SH-SY5Y (cell line): ENCODE measurements at regions not wholly inside any gene's neighbourhood (a gene's known extent, or its start where the extent isn't known, plus 50 kb on each side); places are given as distances from the start of the nearest gene placed in this dataset.

ENCODE experiments used
- GATA2 ChIP-seq: IDR thresholded peaks from 2 replicates; pipeline ENCODE4 v1.6.1; 2011; ENCODE audit warnings: mild to moderate bottlenecking, low read depth, low read length
- GATA3 ChIP-seq: IDR thresholded peaks from 2 replicates; pipeline ENCODE4 v1.6.1; 2011; ENCODE audit warnings: low read depth, mild to moderate bottlenecking, low read length, moderate library complexity

DNA sequence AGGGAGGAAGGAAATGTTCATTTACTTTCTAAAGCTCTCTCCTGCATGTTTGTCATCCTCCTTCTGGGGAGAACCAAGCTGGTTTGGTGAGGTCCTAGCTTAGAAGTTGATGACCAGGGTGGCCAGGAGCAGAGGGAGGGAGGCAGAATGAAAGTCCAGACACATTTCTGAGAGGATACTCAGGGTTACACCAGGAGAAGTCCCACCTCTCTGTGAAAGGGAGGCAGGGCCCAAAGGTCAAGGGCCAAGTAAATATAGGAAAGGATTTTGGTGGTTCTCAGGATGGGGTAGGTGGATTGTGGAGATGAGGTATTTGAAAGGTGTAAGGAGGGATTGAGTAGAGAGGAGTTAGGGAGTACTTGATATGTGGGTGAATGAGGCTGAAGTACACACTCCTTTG, 58.0 kb upstream of the FBXO11 start:
- TF ChIP-seq GATA2 (no peak), GATA3 (no peak)

DNA sequence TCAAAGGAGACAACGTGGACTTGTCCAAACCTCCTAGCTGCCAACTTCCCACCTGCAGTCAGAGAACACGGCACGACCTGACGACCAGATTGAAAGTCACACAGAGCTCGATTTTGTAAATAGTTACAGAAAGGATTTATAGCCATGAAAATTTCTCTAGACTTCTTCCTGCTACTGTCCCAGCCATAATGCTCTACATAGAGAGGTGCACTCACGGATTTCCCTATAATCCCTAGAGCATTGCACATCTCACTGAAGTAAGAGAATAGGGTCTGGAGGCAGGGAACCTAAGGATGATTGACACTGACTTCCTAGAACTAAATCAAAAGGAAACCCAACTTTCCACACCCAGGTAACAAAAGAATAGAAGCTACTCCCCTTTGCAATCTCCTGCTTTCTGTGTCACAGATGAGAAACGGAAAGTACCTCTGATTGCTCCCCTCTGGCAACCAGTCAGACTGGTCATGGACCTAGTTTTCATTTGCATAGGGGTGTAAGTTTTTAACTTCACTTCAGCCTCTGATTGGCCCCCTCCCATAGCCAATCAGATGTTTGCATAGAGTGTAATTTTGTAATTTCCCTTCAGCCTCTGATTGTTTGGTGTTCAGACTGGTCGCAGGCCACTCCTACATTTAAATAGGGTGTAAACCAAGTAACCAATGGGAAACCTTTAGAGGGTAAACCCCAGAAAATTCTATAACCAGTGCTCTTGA, 58.6 kb upstream of the FBXO11 start:
- no peak for TF ChIP-seq GATA2
- no peak for TF ChIP-seq GATA3

DNA sequence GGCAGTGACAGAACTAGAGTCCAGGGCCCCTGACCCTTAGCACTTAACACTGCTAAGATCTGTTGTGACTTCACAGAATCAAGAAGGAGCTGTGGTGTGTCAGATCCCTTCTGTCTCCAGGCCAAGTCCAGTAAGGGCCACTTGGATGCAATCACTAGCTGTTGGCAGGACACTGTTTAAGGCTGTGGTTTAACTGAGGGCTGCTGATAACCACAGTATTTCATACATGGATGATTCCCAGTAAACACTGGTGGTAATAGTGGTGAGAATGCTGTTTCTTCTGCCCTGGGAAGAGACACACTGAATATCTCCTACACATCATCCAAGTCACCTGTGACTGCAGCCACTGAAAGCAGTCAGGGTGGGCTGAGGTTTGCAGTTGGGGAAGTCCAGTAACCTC, 77.7 kb upstream of the FBXO11 start:
- no peak for TF ChIP-seq GATA2
- no peak for TF ChIP-seq GATA3

DNA sequence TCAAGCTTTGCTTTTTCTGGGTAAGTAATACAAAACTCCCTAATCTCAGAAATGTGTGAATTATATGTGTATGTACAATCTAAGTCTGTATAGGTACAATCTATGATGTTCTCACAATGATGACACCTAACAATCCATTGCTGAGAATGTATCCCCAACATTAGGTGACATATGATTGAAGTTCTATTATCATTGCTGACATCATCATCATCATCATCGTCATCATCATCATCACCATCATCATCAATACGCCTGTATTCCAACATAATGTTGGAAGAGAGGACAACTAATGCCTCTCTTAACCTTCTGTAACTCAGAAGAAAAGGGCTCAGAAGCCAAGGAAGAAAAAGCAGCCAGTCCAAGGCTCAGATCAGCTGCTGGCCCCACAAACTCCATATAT, 84.2 kb upstream of the FBXO11 start:
- TF ChIP-seq GATA2 (no peak), GATA3 (no peak)

DNA sequence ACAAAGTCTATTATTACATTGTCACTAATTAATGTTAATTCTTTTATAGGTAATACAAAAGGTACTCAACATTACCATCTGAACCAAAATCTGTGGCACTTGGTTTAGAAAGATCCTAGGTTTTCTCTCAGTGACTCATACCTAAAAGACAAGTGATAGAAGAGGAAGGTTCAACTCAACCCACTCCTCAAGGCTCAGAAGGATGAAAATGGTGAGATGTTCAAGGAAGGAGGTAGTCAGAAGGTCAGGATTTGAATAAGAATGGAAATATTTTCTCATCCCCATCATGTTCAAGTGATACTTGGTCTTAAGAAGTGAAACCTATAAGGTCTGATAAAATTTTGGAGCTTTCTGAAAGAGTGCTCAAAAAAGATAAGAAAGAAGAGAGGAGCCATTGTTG, 86.4 kb upstream of the FBXO11 start:
- TF ChIP-seq GATA3 (no peak), GATA2 (no peak)

DNA sequence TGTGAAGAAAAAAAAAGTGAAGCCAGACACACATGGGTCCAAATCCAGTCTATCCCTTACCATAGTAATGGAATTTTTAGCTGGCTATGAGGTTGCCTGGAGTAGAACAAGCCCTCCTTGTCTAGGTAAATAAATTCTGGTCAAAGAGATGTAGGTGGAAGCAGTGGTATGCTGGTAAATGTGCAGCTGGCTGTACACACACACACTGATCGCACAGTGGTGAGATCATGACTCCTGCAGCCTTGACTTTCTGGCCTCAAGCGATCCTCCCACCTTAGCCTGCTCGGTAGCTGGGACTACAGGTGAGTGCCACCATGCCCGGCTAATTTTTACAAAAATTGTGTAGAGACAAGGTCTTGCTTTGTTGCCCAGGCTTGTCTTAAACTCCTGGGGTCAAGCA, 90.5 kb upstream of the FBXO11 start:
- TF ChIP-seq GATA2 (no peak), GATA3 (no peak)

DNA sequence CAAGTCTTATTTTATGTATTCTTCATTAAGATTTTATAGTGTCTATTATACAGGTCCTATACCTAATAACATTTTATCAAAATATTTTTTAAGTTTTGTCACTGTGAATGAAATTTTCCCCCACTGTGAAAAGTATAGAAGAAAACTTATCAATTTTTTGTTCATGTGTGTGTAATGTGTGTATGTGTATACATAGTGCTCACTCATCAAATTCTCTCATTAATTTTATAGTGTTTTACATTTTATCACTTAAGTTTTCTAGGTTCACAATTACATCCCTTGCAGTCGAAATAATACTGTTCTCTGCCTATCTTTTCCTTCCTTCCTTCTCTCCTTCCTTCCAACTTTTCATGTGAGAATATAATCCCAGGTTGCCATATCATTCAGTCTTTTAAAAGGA, 93.2 kb upstream of the FBXO11 start:
- no peak for TF ChIP-seq GATA3
- TF ChIP-seq GATA2 = no peak

DNA sequence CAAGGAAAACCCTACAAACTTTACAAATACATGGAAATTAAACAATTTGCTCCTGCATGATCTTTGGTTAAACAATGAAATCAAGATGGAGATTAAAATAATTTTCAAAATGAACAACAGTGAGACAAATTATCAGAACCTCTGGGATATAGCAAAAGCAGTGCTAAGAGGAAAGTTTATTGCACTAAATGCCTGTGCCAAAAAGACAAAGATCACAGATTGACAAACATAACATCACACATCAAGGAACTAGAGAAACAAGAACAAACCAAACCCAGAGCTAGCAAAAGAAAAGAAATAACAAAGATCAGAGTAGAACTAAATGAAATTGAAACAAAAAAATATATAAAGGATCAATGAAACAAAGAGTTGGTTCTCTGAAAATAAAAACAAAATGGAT, 95.2 kb upstream of the FBXO11 start:
- TF ChIP-seq GATA2 (no peak), GATA3 (no peak)

DNA sequence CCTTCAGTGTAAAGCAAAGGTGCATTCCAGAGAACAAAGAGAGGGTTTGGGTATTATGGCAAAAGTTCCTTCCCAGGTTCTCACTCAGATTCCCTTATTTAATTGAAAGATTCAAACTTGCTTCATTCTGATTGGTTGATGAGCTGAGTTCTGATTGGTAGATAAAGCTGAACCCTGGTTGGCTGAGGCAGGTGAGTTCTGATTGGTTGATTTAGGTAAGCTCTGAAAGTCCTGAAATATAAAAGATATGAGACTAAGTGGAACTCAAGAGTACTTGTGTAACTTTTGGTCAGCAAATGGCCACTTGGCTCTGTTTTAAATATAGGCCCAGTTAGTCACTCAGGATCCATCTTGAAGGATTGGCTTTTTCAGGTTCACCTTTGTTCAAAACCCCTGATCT, 99.8 kb upstream of the FBXO11 start:
- TF ChIP-seq GATA3 (no peak), GATA2 (no peak)

DNA sequence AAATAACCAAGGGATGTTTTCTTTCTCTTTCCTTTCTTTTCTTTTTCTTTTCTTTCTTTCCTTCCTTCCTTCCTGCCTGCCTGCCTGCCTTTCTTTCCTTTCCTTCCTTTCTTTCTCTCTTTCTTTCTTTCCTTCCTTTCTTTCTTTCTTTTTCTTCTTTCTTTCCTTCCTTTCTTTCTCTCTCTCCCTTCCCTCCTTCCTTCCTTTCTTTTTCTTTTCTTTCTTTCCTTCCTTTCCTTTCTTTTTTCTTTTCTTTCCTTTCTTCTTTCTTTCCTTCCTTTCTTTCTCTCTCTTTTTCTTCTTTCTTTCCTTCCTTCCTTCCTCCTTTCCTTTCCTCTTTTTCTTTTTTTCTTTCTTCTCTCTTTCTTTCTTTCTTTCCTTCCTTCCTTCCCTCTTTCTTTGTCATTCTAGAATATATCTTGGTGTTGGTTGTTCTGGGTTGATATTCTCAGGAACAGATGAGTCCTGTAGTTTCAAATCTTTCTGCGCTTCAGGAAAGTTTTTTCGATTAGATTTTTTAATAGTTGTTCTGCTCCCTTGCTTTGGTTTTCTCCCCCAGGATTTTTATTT, 101.5 kb upstream of the FBXO11 start:
- TF ChIP-seq GATA3 = no peak
- TF ChIP-seq GATA2 = no peak

DNA sequence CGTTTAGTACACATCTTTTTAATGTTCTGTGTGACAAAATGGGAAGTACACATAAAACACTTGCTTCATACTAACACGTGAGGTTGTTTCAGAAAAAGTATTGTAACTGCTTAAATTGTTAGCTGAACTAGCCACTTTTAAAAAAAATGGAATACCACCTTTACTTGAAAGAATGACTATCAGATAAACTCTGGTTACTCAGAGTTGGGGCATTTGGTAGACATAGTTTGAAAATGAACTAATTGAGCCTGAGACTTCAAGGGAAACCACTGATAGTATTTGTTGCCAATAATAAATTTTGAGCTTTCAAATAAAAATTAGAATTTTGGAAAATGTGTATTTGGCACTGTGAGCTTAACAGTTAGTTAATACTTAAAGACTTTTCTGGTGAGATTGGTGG, 103.0 kb upstream of the FBXO11 start:
- TF ChIP-seq GATA3 (no peak), GATA2 (no peak)

DNA sequence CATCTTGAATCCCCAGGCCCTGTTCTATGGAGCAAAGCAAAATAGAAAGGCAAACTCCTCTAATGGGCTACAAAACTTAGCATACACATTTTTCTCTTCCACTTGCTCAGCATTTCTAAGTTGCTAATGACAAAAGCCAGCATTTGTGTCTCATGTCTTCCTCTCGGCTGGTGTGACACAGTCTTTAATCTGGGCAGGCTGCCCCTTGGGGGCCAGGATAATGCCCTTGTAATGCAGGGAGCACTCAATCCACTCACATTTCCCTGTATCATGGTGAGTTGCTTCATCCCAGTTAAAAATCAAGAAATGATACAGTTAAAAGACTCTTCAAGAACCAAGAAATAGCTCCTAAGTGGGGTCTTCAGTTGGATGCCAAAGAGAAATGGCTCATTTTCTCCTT, 109.1 kb upstream of the FBXO11 start:
- TF ChIP-seq GATA3 = no peak
- TF ChIP-seq GATA2 = no peak

DNA sequence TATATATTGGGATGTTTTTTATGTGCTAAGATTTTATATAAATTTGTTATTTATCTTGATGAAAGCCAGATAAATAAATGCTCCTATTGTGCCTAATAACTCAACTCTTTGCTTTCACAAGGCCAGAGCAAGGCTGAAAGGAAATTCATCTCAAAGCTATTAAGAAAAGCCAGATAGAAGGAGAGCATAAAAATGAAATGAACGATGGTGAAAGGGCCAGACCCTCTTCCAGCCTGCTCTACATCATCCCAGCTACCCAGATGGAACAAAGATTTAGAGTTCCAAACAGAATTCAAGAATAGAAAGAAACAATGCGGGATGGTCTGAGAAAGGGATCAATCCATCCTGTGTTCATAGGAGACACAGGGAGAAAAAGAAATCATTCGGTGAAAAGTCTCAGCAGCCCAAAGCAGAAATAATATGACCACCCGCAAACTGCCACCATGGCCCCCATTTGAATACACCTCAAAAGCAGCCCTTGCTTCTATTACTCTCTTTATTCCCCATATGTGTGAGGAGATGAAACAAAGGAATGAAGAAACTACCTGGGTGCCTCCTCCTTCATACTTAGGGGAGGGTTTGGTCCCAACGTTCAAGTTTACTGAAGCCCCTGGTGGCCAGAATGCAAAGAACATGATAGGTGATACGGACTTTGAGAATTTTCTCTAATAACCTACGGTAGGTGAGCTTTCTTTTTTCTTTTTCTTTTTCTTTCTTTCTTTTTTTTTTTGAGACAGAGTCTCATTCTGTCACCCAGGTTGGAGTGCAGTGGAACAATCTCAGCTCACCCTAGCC, 110.1 kb upstream of the FBXO11 start:
- no peak for TF ChIP-seq GATA3
- no peak for TF ChIP-seq GATA2

DNA sequence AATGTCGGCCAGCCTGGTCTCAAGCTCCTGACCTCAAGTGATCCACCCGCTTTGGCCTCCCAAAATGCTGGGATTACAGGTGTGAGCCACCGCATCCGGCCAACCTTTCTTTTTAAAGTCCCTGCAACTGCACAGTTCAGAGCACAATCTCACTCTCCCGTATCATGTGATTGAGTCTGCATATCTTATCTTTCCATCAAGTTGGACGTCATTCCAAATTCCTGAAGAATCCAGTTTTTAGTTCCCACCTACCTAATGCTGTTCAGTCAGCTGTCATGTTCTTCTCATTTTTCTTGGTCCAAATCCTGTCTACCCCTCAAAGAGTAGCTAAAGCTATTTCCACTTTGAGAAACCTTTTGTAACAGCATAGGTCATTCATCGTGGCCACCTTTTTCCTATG, 110.8 kb upstream of the FBXO11 start:
- TF ChIP-seq GATA3 (no peak), GATA2 (no peak)

DNA sequence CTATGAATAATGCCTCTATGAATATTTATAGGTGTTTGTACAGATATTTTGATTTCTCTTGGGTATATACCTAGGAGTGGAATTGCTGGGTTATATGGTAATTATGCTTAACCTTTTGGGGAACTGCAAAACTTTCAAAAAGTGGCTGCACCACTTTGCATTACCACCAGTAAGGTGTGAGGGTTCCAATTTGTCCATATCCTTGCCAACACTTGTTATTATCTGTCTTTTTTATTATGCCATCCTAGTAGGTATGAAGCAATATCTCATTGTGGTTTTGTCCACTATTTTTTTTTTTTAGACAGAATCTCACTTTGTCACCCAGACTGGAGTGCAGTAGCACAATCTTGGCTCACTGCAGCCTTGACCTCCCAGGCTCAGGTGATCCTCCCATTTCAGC, 112.2 kb upstream of the FBXO11 start:
- TF ChIP-seq GATA3 (no peak), GATA2 (no peak)
